ENCODE measurements at regions not wholly inside any gene's neighbourhood (a gene's known extent, or its start where the extent isn't known, plus 50 kb on each side); places are given as distances from the start of the nearest gene placed in this dataset.

- peaks cover 9% of the 10 kb centered on the region for H3K27me3 Mint-ChIP-seq
- intact Hi-C loops (cut with micrococcal nuclease): no loop called here
- no peak overlapping the region for H3K4me3 Mint-ChIP-seq
- H3K4me1 Mint-ChIP-seq: peaks cover 22% of the 10 kb centered on the region
- peaks cover 4% of the 10 kb centered on the region for H3K9me3 Mint-ChIP-seq
- H3K36me3 Mint-ChIP-seq (ENCODE audit: low read depth): peaks cover 3% of the 10 kb centered on the region
- DNase-seq: no peak
- no peak overlapping the region for H3K27ac Mint-ChIP-seq
Observed at GRCh38 chr9:89666364-89666763, 61.6 kb downstream of the GADD45G start.

DNA sequence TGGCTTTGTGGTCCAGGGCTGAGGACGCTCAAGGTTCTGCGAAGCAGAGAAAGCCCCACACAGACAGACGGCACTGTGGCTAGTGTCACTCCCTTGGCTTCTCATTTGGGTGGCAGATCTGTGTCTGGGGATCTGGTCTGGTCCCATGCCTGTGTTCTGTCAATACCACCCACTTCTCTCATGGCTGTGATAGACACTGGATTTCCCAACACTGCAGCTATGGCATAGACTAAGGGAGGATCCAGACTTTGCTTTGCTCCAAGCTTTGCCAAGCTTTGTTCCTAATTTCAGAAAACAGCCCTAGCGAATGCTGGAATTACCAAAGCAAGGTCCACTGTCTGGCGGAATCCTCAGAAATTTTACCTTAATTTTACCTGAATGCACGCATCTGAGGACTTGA is 62.1 kb downstream of the GADD45G start:
- no peak for DNase-seq
- H3K4me1 Mint-ChIP-seq: peaks cover 19% of the 10 kb centered on the region

GRCh38 chr9:89667726-89668125 is 62.9 kb downstream of the GADD45G start:
- peaks cover 9% of the 10 kb centered on the region for H3K9me3 Mint-ChIP-seq
- H3K36me3 Mint-ChIP-seq (ENCODE audit: low read depth): peaks cover 6% of the 10 kb centered on the region
- H3K27ac Mint-ChIP-seq: no peak overlapping the region
- DNase-seq: no peak
- H3K4me1 Mint-ChIP-seq: peaks cover 18% of the 10 kb centered on the region
- intact Hi-C loops (cut with micrococcal nuclease): no loop called here
- no peak overlapping the region for H3K4me3 Mint-ChIP-seq
- peaks cover 7% of the 10 kb centered on the region for H3K27me3 Mint-ChIP-seq

More for the DNA sequence above, 62.1 kb downstream of the GADD45G start:
- H3K27ac Mint-ChIP-seq: no peak overlapping the region
- peaks cover 6% of the 10 kb centered on the region for H3K36me3 Mint-ChIP-seq (ENCODE audit: low read depth)
- no peak overlapping the region for H3K4me3 Mint-ChIP-seq
- H3K9me3 Mint-ChIP-seq: peaks cover 9% of the 10 kb centered on the region
- peaks cover 7% of the 10 kb centered on the region for H3K27me3 Mint-ChIP-seq
- intact Hi-C loops (cut with micrococcal nuclease): no loop called here

GRCh38 chr9:89668216-89668865 is 63.5 kb downstream of the GADD45G start:
- Mint-ChIP-seq H3K36me3 (ENCODE audit: low read depth) (peaks cover 6% of the 10 kb centered on the region), H3K4me3 (no peak overlapping the region), H3K4me1 (peaks cover 17% of the 10 kb centered on the region), H3K9me3 (peaks cover 9% of the 10 kb centered on the region), H3K27ac (peak overlapping the region; percentile 76), H3K27me3 (peaks cover 11% of the 10 kb centered on the region)
- intact Hi-C loops (cut with micrococcal nuclease): no loop called here
- peak; percentile 72 for DNase-seq

- Mint-ChIP-seq H3K36me3 (ENCODE audit: low read depth) (peaks cover 6% of the 10 kb centered on the region), H3K27ac (peak overlapping the region; percentile 76), H3K9me3 (peaks cover 9% of the 10 kb centered on the region), H3K27me3 (peaks cover 11% of the 10 kb centered on the region), H3K4me3 (no peak overlapping the region), H3K4me1 (peaks cover 14% of the 10 kb centered on the region)
- intact Hi-C loops (cut with micrococcal nuclease): no loop called here
- DNase-seq: no peak
Observed at GRCh38 chr9:89668866-89669246, 64.0 kb downstream of the GADD45G start.

GRCh38 chr9:89669361-89669842 is 64.6 kb downstream of the GADD45G start:
- Mint-ChIP-seq H3K27ac (no peak overlapping the region), H3K4me3 (no peak overlapping the region), H3K4me1 (peaks cover 14% of the 10 kb centered on the region), H3K36me3 (ENCODE audit: low read depth) (peaks cover 6% of the 10 kb centered on the region), H3K9me3 (peaks cover 9% of the 10 kb centered on the region), H3K27me3 (peaks cover 11% of the 10 kb centered on the region)
- DNase-seq: no peak
- intact Hi-C loops (cut with micrococcal nuclease): no loop called here

DNA sequence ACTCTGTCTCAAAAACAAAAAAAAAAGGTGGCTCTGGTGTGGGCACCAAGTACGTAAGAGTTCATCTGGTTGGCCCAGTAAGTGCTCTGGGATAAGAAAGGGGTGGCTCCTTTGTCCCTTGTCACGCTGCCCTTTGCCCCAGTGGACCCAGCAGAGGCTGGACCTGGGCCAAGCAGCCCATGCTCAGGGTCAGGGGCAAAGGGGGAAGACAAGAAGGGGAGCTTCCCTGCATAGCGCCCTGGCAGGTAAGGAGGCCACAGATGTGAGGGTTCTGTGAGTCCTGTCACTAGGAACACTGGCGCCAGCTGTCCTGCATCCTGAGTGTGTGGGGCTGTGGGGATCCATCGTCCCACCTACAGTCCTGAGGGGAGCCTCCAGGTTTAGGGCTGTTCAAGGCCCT is 65.3 kb downstream of the GADD45G start:
- intact Hi-C loops (cut with micrococcal nuclease): no loop called here
- no peak overlapping the region for H3K4me3 Mint-ChIP-seq

GRCh38 chr9:89670801-89671434 is 66.1 kb downstream of the GADD45G start:
- Mint-ChIP-seq H3K9me3 (peaks cover 9% of the 10 kb centered on the region), H3K27ac (no peak overlapping the region)

More for the DNA sequence above, 65.3 kb downstream of the GADD45G start:
- H3K36me3 Mint-ChIP-seq (ENCODE audit: low read depth): peaks cover 6% of the 10 kb centered on the region
- peaks cover 14% of the 10 kb centered on the region for H3K4me1 Mint-ChIP-seq
- H3K9me3 Mint-ChIP-seq: peaks cover 9% of the 10 kb centered on the region
- DNase-seq: no peak
- peaks cover 13% of the 10 kb centered on the region for H3K27me3 Mint-ChIP-seq
- H3K27ac Mint-ChIP-seq: no peak overlapping the region

GRCh38 chr9:89674667-89675057 is 69.8 kb downstream of the GADD45G start:
- H3K4me3 Mint-ChIP-seq: no peak overlapping the region
- peaks cover 8% of the 10 kb centered on the region for H3K4me1 Mint-ChIP-seq
- H3K27ac Mint-ChIP-seq: no peak overlapping the region
- peaks cover 9% of the 10 kb centered on the region for H3K9me3 Mint-ChIP-seq
- H3K27me3 Mint-ChIP-seq: peaks cover 8% of the 10 kb centered on the region
- DNase-seq: no peak
- intact Hi-C loops (cut with micrococcal nuclease): no loop called here
- peaks cover 6% of the 10 kb centered on the region for H3K36me3 Mint-ChIP-seq (ENCODE audit: low read depth)

More at GRCh38 chr9:89670801-89671434, 66.1 kb downstream of the GADD45G start:
- Mint-ChIP-seq H3K4me3 (no peak overlapping the region), H3K27me3 (peaks cover 10% of the 10 kb centered on the region), H3K4me1 (peaks cover 14% of the 10 kb centered on the region), H3K36me3 (ENCODE audit: low read depth) (peaks cover 6% of the 10 kb centered on the region)
- intact Hi-C loops (cut with micrococcal nuclease): no loop called here
- DNase-seq: no peak

GRCh38 chr9:89675058-89675742 is 70.4 kb downstream of the GADD45G start:
- no peak for DNase-seq
- H3K27me3 Mint-ChIP-seq: peaks cover 8% of the 10 kb centered on the region
- H3K4me3 Mint-ChIP-seq: no peak overlapping the region
- H3K9me3 Mint-ChIP-seq: peaks cover 9% of the 10 kb centered on the region
- H3K27ac Mint-ChIP-seq: no peak overlapping the region
- peaks cover 12% of the 10 kb centered on the region for H3K4me1 Mint-ChIP-seq
- H3K36me3 Mint-ChIP-seq (ENCODE audit: low read depth): peaks cover 6% of the 10 kb centered on the region
- intact Hi-C loops (cut with micrococcal nuclease): no loop called here

DNA sequence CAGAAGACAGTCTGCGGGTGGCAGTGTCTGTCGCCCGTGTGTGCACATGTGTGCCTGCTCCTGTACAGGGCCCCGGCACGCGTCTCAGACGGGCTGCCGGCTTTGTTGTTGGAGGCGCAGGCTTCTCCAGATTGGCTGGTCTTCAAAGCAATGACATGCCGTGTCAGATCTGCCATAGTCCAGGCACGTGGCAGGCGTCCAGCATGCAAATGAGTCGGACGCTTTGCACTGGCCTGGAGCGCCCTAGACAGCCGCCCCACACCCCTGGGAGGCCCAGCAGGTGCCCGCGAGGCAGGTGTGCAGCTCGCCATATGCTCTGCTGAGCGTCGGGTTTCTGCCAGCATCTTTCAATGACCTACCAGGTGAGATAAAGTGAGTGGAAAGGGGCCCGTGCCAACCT is 71.5 kb downstream of the GADD45G start:
- H3K36me3 Mint-ChIP-seq (ENCODE audit: low read depth): peaks cover 4% of the 10 kb centered on the region
- H3K4me1 Mint-ChIP-seq: peaks cover 18% of the 10 kb centered on the region
- peaks cover 5% of the 10 kb centered on the region for H3K27me3 Mint-ChIP-seq
- intact Hi-C loops (cut with micrococcal nuclease): no loop called here
- H3K4me3 Mint-ChIP-seq: no peak overlapping the region
- DNase-seq: no peak
- peaks cover 5% of the 10 kb centered on the region for H3K9me3 Mint-ChIP-seq
- H3K27ac Mint-ChIP-seq: no peak overlapping the region

GRCh38 chr9:89677702-89678395 is 73.0 kb downstream of the GADD45G start:
- H3K4me3 Mint-ChIP-seq: no peak overlapping the region
- H3K27ac Mint-ChIP-seq: no peak overlapping the region
- intact Hi-C loops (cut with micrococcal nuclease): no loop called here
- H3K9me3 Mint-ChIP-seq: no peaks in the 10 kb centered on the region
- H3K36me3 Mint-ChIP-seq (ENCODE audit: low read depth): no peaks in the 10 kb centered on the region
- peaks cover 18% of the 10 kb centered on the region for H3K4me1 Mint-ChIP-seq
- DNase-seq: no peak
- H3K27me3 Mint-ChIP-seq: peaks cover 5% of the 10 kb centered on the region

GRCh38 chr9:89678396-89679015 is 73.7 kb downstream of the GADD45G start:
- Mint-ChIP-seq H3K9me3 (no peaks in the 10 kb centered on the region), H3K27me3 (peaks cover 2% of the 10 kb centered on the region), H3K27ac (no peak overlapping the region), H3K36me3 (ENCODE audit: low read depth) (no peaks in the 10 kb centered on the region), H3K4me1 (peaks cover 18% of the 10 kb centered on the region), H3K4me3 (no peak overlapping the region)
- no peak for DNase-seq
- intact Hi-C loops (cut with micrococcal nuclease): no loop called here
